Gastroesophageal sphincter (tissue), 4 donors: ENCODE measurements at regions not wholly inside any gene's neighbourhood (a gene's known extent, or its start where the extent isn't known, plus 50 kb on each side); places are given as distances from the start of the nearest gene placed in this dataset.

Source experiments
- ATAC-seq: fragments of 150-250 bp; one replicate; pipeline ENCODE4 v1.9.1; 2016; ENCODE audit warnings: mild to moderate bottlenecking, moderate library complexity
- H3K27ac ChIP-seq, 4 donors: fragments of 200-600 bp; sonication (generic) in 3 of 4; 1 replicate in 3 of 4; 2 replicates in 1 of 4; pipeline ENCODE4 v1.5.1; 2016 to 2019
- H3K27me3 ChIP-seq: fragments of 200-600 bp; sonication (generic); one replicate; pipeline ENCODE4 v1.5.1; 2019
- H3K36me3 ChIP-seq, 2 donors: fragments of 200-600 bp; sonication (generic); one replicate each; pipeline ENCODE4 v1.5.1; 2019; ENCODE audit warnings: control low read depth in 1 of 2
- H3K4me1 ChIP-seq, 3 donors: fragments of 200-600 bp; sonication (generic); 1 replicate in 2 of 3; 2 replicates in 1 of 3; pipeline ENCODE4 v1.5.1; 2016 to 2019; ENCODE audit warnings: control low read depth in 2 of 3
- H3K4me3 ChIP-seq, 2 donors: fragments of 200-600 bp; sonication (generic); one replicate each; pipeline ENCODE4 v1.5.1; 2019; ENCODE audit warnings: mild to moderate bottlenecking in 1 of 2, moderate library complexity in 1 of 2
- H3K9me3 ChIP-seq, 3 donors: fragments of 200-600 bp; sonication (generic); one replicate each; pipeline ENCODE4 v1.5.1; 2017 to 2019; ENCODE audit warnings: control low read depth in 2 of 3
- EP300 ChIP-seq: sonication (generic); formaldehyde crosslinking; IDR thresholded peaks from one replicate; pipeline ENCODE4 v1.6.1; 2017; ENCODE audit warnings: antibody characterized with exemption, mild to moderate bottlenecking
- POLR2A ChIP-seq, 2 donors: fragments of 450-650 bp; IDR thresholded peaks; one replicate each; pipeline ENCODE4 v1.6.1; 2017; ENCODE audit warnings: antibody characterized with exemption in 2 of 2, mild to moderate bottlenecking in 2 of 2, moderate library complexity in 1 of 2
- POLR2AphosphoS5 ChIP-seq: sonication (generic); formaldehyde crosslinking; IDR thresholded peaks from one replicate; pipeline ENCODE4 v1.6.1; 2017; ENCODE audit warnings: antibody characterized with exemption
- WGBS, 2 donors: methylation state at CpG; one replicate each; pipeline ENCODE4 v1.1.5; 2018; ENCODE audit warnings: low coverage in 1 of 2; 5-methylcytosine and 5-hydroxymethylcytosine counted together
- TF ChIP-seq, protein P1 (sequence below), 4 experiments: fragments of 200-600 bp in 2 of 4; fragments of 450-650 bp in 2 of 4; sonication (generic) in 1 of 4; IDR thresholded peaks; one replicate each; pipeline ENCODE4 v1.5.1; 2017 to 2019; ENCODE audit warnings: antibody characterized with exemption in 4 of 4, mild to moderate bottlenecking in 2 of 4, moderate library complexity in 2 of 4

DNA sequence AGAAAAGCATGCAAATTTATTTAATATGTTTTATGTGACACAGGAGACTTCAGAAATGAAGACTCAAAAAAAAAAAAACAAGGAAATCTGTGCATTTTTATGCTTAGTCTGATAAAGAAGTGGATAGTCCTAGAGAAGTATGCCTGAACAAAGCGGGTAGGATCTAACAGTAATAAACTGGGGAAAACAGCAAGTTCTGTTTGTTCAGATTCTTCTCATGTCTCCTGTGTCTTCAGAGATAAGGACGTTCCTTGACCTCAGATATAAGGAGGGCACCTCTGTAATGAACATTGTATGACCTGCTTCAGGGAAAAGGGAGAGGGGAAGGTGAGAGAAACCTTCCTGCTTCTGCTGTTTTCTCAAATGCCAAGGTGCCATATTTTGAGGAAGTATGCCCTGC lies 67.7 kb upstream of the TNFSF18 start:
- Histone ChIP-seq H3K36me3 (no peaks in the 10 kb centered on the region), H3K27me3 (no peaks in the 10 kb centered on the region), H3K9me3 (no peaks in the 10 kb centered on the region), H3K4me1 (peaks cover 4 to 16% (median 5%) of the 10 kb centered on the region in 3 donors), H3K27ac (no peak overlapping the region), H3K4me3 (no peak overlapping the region)
- ATAC-seq, result no peak
- TF ChIP-seq EP300 (no peak), POLR2A (IDR thresholded peaks at IDR 0.05) (no peak), POLR2AphosphoS5 (no peak)
- TF ChIP-seq, protein P1, sequence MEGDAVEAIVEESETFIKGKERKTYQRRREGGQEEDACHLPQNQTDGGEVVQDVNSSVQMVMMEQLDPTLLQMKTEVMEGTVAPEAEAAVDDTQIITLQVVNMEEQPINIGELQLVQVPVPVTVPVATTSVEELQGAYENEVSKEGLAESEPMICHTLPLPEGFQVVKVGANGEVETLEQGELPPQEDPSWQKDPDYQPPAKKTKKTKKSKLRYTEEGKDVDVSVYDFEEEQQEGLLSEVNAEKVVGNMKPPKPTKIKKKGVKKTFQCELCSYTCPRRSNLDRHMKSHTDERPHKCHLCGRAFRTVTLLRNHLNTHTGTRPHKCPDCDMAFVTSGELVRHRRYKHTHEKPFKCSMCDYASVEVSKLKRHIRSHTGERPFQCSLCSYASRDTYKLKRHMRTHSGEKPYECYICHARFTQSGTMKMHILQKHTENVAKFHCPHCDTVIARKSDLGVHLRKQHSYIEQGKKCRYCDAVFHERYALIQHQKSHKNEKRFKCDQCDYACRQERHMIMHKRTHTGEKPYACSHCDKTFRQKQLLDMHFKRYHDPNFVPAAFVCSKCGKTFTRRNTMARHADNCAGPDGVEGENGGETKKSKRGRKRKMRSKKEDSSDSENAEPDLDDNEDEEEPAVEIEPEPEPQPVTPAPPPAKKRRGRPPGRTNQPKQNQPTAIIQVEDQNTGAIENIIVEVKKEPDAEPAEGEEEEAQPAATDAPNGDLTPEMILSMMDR (IDR thresholded peaks at IDR 0.05), result no peak
- whole genome bisulfite sequencing, 2 donors, result 80 to 85% methylated on average over 2 of the region's 2 CpGs

GRCh38 chr1:173117761-173118160 lies 67.0 kb upstream of the TNFSF18 start:
- Histone ChIP-seq H3K4me3 (no peak overlapping the region), H3K9me3 (no peaks in the 10 kb centered on the region), H3K27me3 (no peaks in the 10 kb centered on the region), H3K4me1 (peaks cover 4 to 10% (median 5%) of the 10 kb centered on the region in 3 donors), H3K27ac (no peak overlapping the region), H3K36me3 (no peaks in the 10 kb centered on the region)
- WGBS, 2 donors, result 71 to 86% methylated on average over 1 to 2 of the region's 2 CpGs
- ATAC-seq, result no peak
- TF ChIP-seq, protein P1 (IDR thresholded peaks at IDR 0.05), result no peak
- TF ChIP-seq POLR2A (IDR thresholded peaks at IDR 0.05), result no peak

GRCh38 chr1:173117108-173117633 lies 66.4 kb upstream of the TNFSF18 start:
- no peak for ATAC-seq
- WGBS, 2 donors, result 60 to 71% methylated on average over 1 of the region's 1 CpG
- H3K36me3 ChIP-seq, result no peaks in the 10 kb centered on the region

DNA sequence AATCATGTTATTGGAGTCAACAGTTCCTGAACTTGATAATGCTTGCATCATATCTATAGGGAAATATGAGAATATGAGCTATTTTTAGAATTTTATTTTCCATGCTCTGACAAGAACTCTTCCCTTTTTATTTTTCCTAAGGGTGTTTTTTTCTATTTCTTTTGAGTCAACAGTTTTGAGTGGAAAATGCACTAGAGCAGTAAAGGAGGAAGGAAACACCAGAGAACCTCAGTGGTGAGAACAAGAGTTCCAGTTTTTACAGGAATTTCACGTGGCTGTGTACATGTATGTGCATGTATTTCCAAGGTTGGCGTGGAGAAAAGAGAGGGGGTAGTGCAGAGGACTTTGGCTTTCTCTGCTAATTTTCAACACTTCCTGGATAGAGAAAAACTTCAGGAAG lies 63.6 kb upstream of the TNFSF18 start:
- Histone ChIP-seq H3K4me3 (no peak overlapping the region), H3K9me3 (no peaks in the 10 kb centered on the region), H3K27me3 (no peaks in the 10 kb centered on the region), H3K27ac (no peak overlapping the region), H3K36me3 (no peaks in the 10 kb centered on the region), H3K4me1 (no peaks in the 10 kb centered on the region)
- peak; percentile 22 for ATAC-seq
- no peak for TF ChIP-seq POLR2A (IDR thresholded peaks at IDR 0.05)
- TF ChIP-seq POLR2AphosphoS5, result no peak
- TF ChIP-seq, protein P1 (IDR thresholded peaks at IDR 0.05), result no peak
- no peak for TF ChIP-seq EP300
- 71% methylated on average over 2 of the region's 2 CpGs; no CpG with 5 or more reads in 1 of the 2 donors for WGBS, 2 donors

More at GRCh38 chr1:173117108-173117633, 66.4 kb upstream of the TNFSF18 start:
- no peak overlapping the region for H3K4me3 ChIP-seq
- no peaks in the 10 kb centered on the region for H3K27me3 ChIP-seq
- no peak overlapping the region for H3K27ac ChIP-seq
- H3K9me3 ChIP-seq, result no peaks in the 10 kb centered on the region
- H3K4me1 ChIP-seq, result peaks cover 0 to 4% (median 0%) of the 10 kb centered on the region in 3 donors
- TF ChIP-seq, protein P1 (IDR thresholded peaks at IDR 0.05), result no peak
- no peak for TF ChIP-seq EP300
- no peak for TF ChIP-seq POLR2A (IDR thresholded peaks at IDR 0.05)
- no peak for TF ChIP-seq POLR2AphosphoS5

GRCh38 chr1:173113015-173113741 lies 62.4 kb upstream of the TNFSF18 start:
- H3K4me1 ChIP-seq, result no peaks in the 10 kb centered on the region
- no peaks in the 10 kb centered on the region for H3K36me3 ChIP-seq
- H3K9me3 ChIP-seq, result no peaks in the 10 kb centered on the region
- no peaks in the 10 kb centered on the region for H3K27me3 ChIP-seq
- no peak overlapping the region for H3K4me3 ChIP-seq
- TF ChIP-seq POLR2AphosphoS5 (no peak), POLR2A (IDR thresholded peaks at IDR 0.05) (no peak), EP300 (no peak)
- TF ChIP-seq, protein P1 (IDR thresholded peaks at IDR 0.05), result no peak
- ATAC-seq, result no peak
- no peak overlapping the region for H3K27ac ChIP-seq
- WGBS, 2 donors, result 72 to 80% methylated on average over 3 of the region's 3 CpGs
